HEK293T (cell line): ENCODE measurements at regions not wholly inside any gene's neighbourhood (a gene's known extent, or its start where the extent isn't known, plus 50 kb on each side); places are given as distances from the start of the nearest gene placed in this dataset.

Experiments
- CTCF ChIA-PET: fragments of 350-600 bp; formaldehyde crosslinking; extraction: SDS; loops from one replicate; lab custom pipeline; 2021; ENCODE audit warnings: antibody characterized with exemption, inconsistent platforms; lab: Yijun Ruan, JAX
- POLR2A ChIA-PET: fragments of 350-600 bp; formaldehyde crosslinking; extraction: SDS; loops from one replicate; lab custom pipeline; 2020; ENCODE audit warnings: antibody characterized with exemption, inconsistent platforms; lab: Yijun Ruan, JAX
- DNase-seq: peaks from one replicate; pipeline ENCODE4 v3.0.0; 2012; ENCODE audit warnings: mixed read lengths; ENCODE audit errors: extremely low spot score
- ARNT ChIP-seq: fragments of 450-650 bp; IDR thresholded peaks from 2 replicates; pipeline ENCODE4 v1.6.1; 2017; ENCODE audit warnings: mild to moderate bottlenecking
- BHLHE40 ChIP-seq: fragments of 450-650 bp; IDR thresholded peaks from 2 replicates; pipeline ENCODE4 v1.6.1; 2016; ENCODE audit warnings: mild to moderate bottlenecking, moderate library complexity, borderline replicate concordance
- CTBP1 ChIP-seq: fragments of 450-650 bp; IDR thresholded peaks from 2 replicates; pipeline ENCODE4 v1.6.1; 2016; ENCODE audit warnings: borderline replicate concordance
- ELF4 ChIP-seq: fragments of 450-650 bp; IDR thresholded peaks from 2 replicates; pipeline ENCODE4 v1.6.1; 2017; ENCODE audit warnings: antibody characterized with exemption
- FOXA1 ChIP-seq: fragments of 450-650 bp; IDR thresholded peaks from 2 replicates; pipeline ENCODE4 v1.6.1; 2016; ENCODE audit warnings: mild to moderate bottlenecking
- FOXK2 ChIP-seq: fragments of 450-650 bp; IDR thresholded peaks from 2 replicates; pipeline ENCODE4 v1.6.1; 2016; ENCODE audit warnings: mild to moderate bottlenecking
- FOXM1 ChIP-seq: fragments of 450-650 bp; IDR thresholded peaks from 2 replicates; pipeline ENCODE4 v1.6.1; 2017; ENCODE audit warnings: mild to moderate bottlenecking, borderline replicate concordance
- HDGF ChIP-seq: fragments of 450-650 bp; IDR thresholded peaks from 2 replicates; pipeline ENCODE4 v1.6.1; 2017; ENCODE audit warnings: antibody characterized with exemption, borderline replicate concordance
- L3MBTL2 ChIP-seq: fragments of 450-650 bp; conservative IDR thresholded peaks from 2 replicates; pipeline ENCODE4 v1.6.1; 2016; ENCODE audit warnings: mild to moderate bottlenecking
- LEF1 ChIP-seq: fragments of 450-650 bp; IDR thresholded peaks from 2 replicates; pipeline ENCODE4 v1.6.1; 2017; ENCODE audit warnings: mild to moderate bottlenecking, borderline replicate concordance
- NFRKB ChIP-seq: fragments of 450-650 bp; IDR thresholded peaks from 2 replicates; pipeline ENCODE4 v1.6.1; 2016; ENCODE audit warnings: mild to moderate bottlenecking, moderate library complexity
- SP1 ChIP-seq: fragments of 450-650 bp; IDR thresholded peaks from 2 replicates; pipeline ENCODE4 v1.6.1; 2017
- SUZ12 ChIP-seq: fragments of 450-650 bp; IDR thresholded peaks from 2 replicates; pipeline ENCODE4 v1.6.1; 2016; ENCODE audit warnings: mild to moderate bottlenecking
- TARDBP ChIP-seq: fragments of 450-650 bp; IDR thresholded peaks from 2 replicates; pipeline ENCODE4 v1.6.1; 2016
- ZNF384 ChIP-seq: fragments of 450-650 bp; IDR thresholded peaks from 2 replicates; pipeline ENCODE4 v1.6.1; 2016
- TF ChIP-seq, protein P1 (sequence below): fragments of 450-650 bp; IDR thresholded peaks from 2 replicates; pipeline ENCODE4 v1.6.1; 2016

DNA sequence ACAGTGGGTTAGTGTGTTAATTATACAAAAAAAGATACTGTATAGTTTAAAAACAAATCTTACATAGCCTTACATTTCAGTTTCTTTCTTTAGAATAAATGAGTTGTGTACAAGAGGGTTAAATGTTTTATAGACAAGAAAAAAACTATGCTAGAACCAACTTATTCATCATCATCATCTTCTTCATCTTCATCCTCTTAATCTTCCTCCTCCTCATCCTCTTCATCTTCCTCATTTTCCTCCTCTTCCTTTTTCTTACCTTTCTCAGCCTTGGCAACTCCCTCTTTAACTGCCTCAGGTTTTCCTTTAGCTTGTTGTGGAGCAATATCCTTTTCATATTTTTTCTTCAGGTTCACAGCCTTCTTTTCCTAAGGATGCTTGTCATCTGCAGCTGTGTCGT, 53.7 kb downstream of the RPS12 start:
- ChIA-PET CTCF (no interaction called here), POLR2A (no interaction called here)
- TF ChIP-seq HDGF: no peak
- no peak for TF ChIP-seq NFRKB
- TF ChIP-seq, protein P1, sequence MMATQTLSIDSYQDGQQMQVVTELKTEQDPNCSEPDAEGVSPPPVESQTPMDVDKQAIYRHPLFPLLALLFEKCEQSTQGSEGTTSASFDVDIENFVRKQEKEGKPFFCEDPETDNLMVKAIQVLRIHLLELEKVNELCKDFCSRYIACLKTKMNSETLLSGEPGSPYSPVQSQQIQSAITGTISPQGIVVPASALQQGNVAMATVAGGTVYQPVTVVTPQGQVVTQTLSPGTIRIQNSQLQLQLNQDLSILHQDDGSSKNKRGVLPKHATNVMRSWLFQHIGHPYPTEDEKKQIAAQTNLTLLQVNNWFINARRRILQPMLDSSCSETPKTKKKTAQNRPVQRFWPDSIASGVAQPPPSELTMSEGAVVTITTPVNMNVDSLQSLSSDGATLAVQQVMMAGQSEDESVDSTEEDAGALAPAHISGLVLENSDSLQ: no peak
- TF ChIP-seq LEF1: no peak
- no peak for DNase-seq

DNA sequence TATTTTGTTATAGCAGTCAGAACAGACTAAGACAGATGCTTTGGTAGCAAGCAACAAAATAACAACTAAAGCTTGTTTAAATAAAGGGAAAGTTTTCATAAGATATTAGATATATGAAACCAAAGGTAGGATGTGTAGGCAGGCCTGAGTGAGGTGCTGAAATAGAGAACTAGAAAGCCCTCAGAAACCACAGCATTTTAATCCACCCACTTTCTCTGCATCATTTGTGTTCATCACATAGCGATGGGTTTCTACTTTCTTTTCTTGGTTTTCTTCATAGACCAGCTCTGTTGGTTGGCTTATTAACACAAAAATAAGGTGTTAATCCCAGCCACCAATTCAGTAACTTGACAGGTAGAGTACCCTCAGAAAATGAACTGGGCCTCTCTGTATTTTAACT, 58.6 kb downstream of the RPS12 start:
- DNase-seq: no peak

DNA sequence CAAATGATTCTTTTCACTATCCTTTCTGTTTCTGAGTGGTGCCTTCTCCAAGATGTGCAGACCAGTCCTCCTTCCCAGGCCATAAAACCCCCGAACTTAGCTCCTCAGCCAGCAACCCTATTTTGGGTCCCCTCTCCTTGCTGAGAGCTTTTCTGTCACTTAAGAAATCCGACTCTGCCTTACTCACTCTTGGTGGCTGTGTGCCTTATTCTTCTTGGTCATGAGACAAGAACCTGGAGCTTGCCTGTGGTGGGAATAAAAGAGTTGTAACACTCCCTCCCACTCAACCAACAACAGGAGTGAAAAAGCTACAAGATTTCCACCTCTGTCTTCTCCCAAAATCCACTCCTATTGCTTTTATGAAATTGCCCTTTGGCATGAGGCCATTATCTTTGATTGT, 62.6 kb downstream of the RPS12 start:
- CTCF ChIA-PET: no interaction called here
- POLR2A ChIA-PET: no interaction called here
- TF ChIP-seq NFRKB (no peak), SP1 (no peak), FOXA1 (no peak), L3MBTL2 (no peak), HDGF (no peak), ZNF384 (no peak), BHLHE40 (no peak), CTBP1 (no peak), ARNT (no peak), SUZ12 (no peak), FOXK2 (no peak), LEF1 (no peak)
- no peak for DNase-seq

More for the DNA sequence above, 58.6 kb downstream of the RPS12 start:
- ChIA-PET CTCF (interaction anchor here (0.6 kb wide), 2 partner anchors 105 to 417 kb away, joined by 3 read pairs; no protein-coding TSS in a partner anchor), POLR2A (no interaction called here)
- TF ChIP-seq FOXM1: no peak
- TF ChIP-seq SP1: no peak
- TF ChIP-seq L3MBTL2: no peak

DNA sequence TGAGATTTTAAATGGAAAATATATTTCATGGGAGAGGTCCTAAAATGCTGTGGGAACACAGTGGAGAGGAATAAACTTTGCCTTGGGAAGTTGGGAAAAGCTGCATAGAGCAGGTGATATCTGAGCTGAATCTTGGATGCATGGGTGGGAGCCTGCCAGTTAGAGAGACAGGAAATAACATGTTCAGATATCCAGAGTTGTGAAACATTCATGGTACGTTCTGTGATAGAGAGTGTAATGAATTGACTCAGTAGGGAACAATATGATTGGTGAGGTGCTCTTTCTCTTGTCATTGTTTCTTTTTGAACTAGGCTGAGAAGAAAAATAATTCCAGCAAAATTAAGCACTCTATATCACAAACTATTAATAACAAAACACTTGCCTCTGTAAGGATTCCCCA, 72.8 kb downstream of the RPS12 start:
- CTCF ChIA-PET: no interaction called here

DNA sequence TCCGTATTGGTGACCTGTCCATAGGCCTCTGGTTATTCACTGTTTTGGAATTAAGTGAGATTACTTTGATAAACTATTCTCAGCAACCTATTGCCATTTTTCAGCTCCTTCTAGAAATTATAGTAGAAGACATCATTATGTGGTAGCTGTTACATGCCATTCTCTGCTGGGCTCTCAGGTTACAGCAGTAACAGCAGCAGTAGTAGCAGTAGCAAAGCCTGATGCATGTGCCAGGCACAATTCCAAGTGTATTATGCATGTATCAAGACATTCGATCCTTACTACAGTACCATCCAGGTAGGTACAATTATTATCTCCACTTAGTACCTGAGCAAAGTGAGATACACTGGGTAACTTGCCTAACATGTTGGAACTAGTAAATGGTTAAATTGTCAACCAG, 74.3 kb downstream of the RPS12 start:
- POLR2A ChIA-PET: no interaction called here
- CTCF ChIA-PET: no interaction called here
- TF ChIP-seq L3MBTL2: no peak
- TF ChIP-seq CTBP1: no peak
- TF ChIP-seq HDGF: no peak
- no peak for TF ChIP-seq BHLHE40
- TF ChIP-seq FOXA1: no peak
- no peak for TF ChIP-seq SP1
- TF ChIP-seq FOXK2: no peak
- no peak for TF ChIP-seq NFRKB
- no peak for TF ChIP-seq ELF4
- TF ChIP-seq LEF1: no peak
- TF ChIP-seq ZNF384: no peak
- TF ChIP-seq, protein P1: no peak
- TF ChIP-seq TARDBP: no peak
- TF ChIP-seq FOXM1: no peak
- TF ChIP-seq ARNT: no peak
- TF ChIP-seq SUZ12: no peak
- no peak for DNase-seq

More for the DNA sequence above, 72.8 kb downstream of the RPS12 start:
- POLR2A ChIA-PET: interaction anchor here (1.1 kb wide), 1 partner anchor 39 kb away, joined by 3 read pairs; no protein-coding TSS in a partner anchor
- DNase-seq: no peak
- TF ChIP-seq FOXM1 (no peak), TARDBP (no peak), HDGF (no peak), FOXK2 (no peak), FOXA1 (no peak), L3MBTL2 (no peak), BHLHE40 (no peak), SP1 (no peak), SUZ12 (no peak), ARNT (no peak), ZNF384 (no peak), LEF1 (no peak), NFRKB (no peak), CTBP1 (no peak), ELF4 (no peak)

DNA sequence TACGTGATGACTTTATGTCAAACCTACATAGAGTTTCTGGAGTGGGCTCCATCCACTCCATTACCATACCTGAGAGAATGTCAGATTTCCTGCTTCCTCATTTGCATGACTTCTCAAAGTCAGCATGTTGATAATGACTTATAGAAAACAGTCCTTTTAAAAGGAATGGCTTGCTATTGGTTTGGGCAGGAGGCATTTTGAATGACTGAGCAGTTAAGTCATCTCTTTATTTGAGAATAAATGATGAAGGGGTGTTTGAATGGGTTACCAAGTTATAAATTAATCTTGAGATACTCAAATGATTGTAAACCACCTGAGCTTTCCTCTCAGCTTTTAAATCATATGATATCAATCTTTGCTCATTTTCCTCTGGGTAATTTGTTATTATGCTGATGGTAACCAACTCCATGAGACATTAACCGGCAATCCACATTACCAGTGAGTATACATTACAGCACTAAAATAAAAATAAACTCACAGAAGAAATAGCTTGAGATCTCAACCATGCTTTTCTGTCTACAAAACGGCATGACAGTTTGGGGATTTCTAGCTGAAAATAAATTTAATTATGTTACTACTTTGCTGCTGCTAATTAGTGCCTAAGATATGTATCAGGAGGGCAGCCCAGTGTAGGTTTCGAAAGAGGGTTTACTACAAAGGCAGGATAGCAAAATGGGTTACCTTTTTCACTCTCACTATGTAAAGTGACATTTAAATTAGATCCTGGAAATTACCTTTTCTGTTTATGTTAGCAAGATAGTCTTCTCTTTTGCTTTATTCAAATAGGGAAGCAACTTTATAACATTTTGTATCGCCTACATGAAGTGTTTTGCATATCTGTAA, 78.8 kb downstream of the RPS12 start:
- no peak for DNase-seq
- CTCF ChIA-PET: no interaction called here
- POLR2A ChIA-PET: no interaction called here
- TF ChIP-seq, protein P1: no peak
- no peak for TF ChIP-seq ZNF384
